Neuronal stem cell (in vitro differentiated cells): ENCODE measurements at regions not wholly inside any gene's neighbourhood (a gene's known extent, or its start where the extent isn't known, plus 50 kb on each side); places are given as distances from the start of the nearest gene placed in this dataset.
A peak's percentile ranks its signal among the peaks of the same experiment; 100 is the strongest.

Source experiments
- DNase-seq: peaks from one replicate; pipeline ENCODE4 v3.0.0-alpha.2; 2013; ENCODE audit warnings: low spot score
- H2AFZ ChIP-seq: one replicate; pipeline ENCODE4 v1.6.1; 2013; ENCODE audit warnings: mild to moderate bottlenecking, low read length, inconsistent platforms
- H2AK5ac ChIP-seq: 2 replicates; pipeline ENCODE4 v1.6.1; 2013; ENCODE audit warnings: low read depth, mild to moderate bottlenecking, inconsistent platforms, low read length, moderate library complexity, mixed read lengths
- H2BK120ac ChIP-seq: 2 replicates; pipeline ENCODE4 v1.6.1; 2013; ENCODE audit warnings: low read depth, mild to moderate bottlenecking, inconsistent platforms, low read length, moderate library complexity, mixed read lengths
- H2BK12ac ChIP-seq: one replicate; pipeline ENCODE4 v1.6.1; 2013; ENCODE audit warnings: low read length, inconsistent platforms
- H2BK15ac ChIP-seq: 2 replicates; pipeline ENCODE4 v1.6.1; 2013; ENCODE audit warnings: mild to moderate bottlenecking, low read length, inconsistent platforms, mixed read lengths
- H2BK5ac ChIP-seq: one replicate; pipeline ENCODE4 v1.6.1; 2013; ENCODE audit warnings: inconsistent platforms, mild to moderate bottlenecking, low read length, moderate library complexity
- H3K14ac ChIP-seq: one replicate; pipeline ENCODE4 v1.6.1; 2013; ENCODE audit warnings: low read length, inconsistent platforms
- H3K18ac ChIP-seq: 2 replicates; pipeline ENCODE4 v1.6.1; 2013; ENCODE audit warnings: low read length, inconsistent platforms
- H3K23ac ChIP-seq: 2 replicates; pipeline ENCODE4 v1.6.1; 2013; ENCODE audit warnings: low read depth, mild to moderate bottlenecking, mixed read lengths, low read length, inconsistent platforms; ENCODE audit not compliant: poor library complexity
- H3K27ac ChIP-seq: replicated peaks from 3 replicates; pipeline ENCODE4 v1.5.1; 2013; ENCODE audit warnings: low read length, inconsistent platforms
- H3K27me3 ChIP-seq, 3 experiments: 2 replicates each; pipeline ENCODE4 v1.6.1; 2013; ENCODE audit warnings: low read length in 3 of 3, mild to moderate bottlenecking in 2 of 3, inconsistent platforms in 1 of 3, low read depth in 1 of 3, mixed read lengths in 1 of 3, moderate library complexity in 1 of 3; ENCODE audit not compliant: control insufficient read depth in 3 of 3, insufficient read depth in 3 of 3
- H3K36me3 ChIP-seq, 2 donors: replicated peaks in 1 of 2; 2 replicates each; pipeline ENCODE4 v1.6.1; 2013; ENCODE audit warnings: low read length in 2 of 2; ENCODE audit not compliant: control insufficient read depth in 2 of 2, insufficient read depth in 2 of 2
- H3K4ac ChIP-seq: 2 replicates; pipeline ENCODE4 v1.6.1; 2013; ENCODE audit warnings: inconsistent platforms, mild to moderate bottlenecking, low read length, moderate library complexity
- H3K4me1 ChIP-seq, 2 donors: 1 replicate in 1 of 2; 2 replicates in 1 of 2; pipeline ENCODE4 v1.6.1; 2013; ENCODE audit warnings: low read length in 2 of 2, low read depth in 1 of 2; ENCODE audit not compliant: control insufficient read depth in 2 of 2, insufficient read depth in 1 of 2
- H3K4me2 ChIP-seq: one replicate; pipeline ENCODE4 v1.6.1; 2013; ENCODE audit warnings: mild to moderate bottlenecking, low read length, inconsistent platforms; ENCODE audit not compliant: insufficient read depth, poor library complexity, severe bottlenecking
- H3K4me3 ChIP-seq, 2 donors: 2 replicates each; pipeline ENCODE4 v1.5.1; 2013; ENCODE audit warnings: low read length in 2 of 2, mild to moderate bottlenecking in 2 of 2, inconsistent platforms in 1 of 2, moderate library complexity in 1 of 2
- H3K79me1 ChIP-seq: one replicate; pipeline ENCODE4 v1.6.1; 2013; ENCODE audit warnings: low read depth, mild to moderate bottlenecking, inconsistent platforms, low read length, moderate library complexity
- H3K9ac ChIP-seq: one replicate; pipeline ENCODE4 v1.6.1; 2013; ENCODE audit warnings: mild to moderate bottlenecking, low read depth, low read length, inconsistent platforms; ENCODE audit not compliant: poor library complexity
- H3K9me3 ChIP-seq, 2 donors: replicated peaks in 1 of 2; 2 replicates each; pipeline versions ENCODE3 to v1.6.1; 2013; ENCODE audit warnings: low read length in 2 of 2, mild to moderate bottlenecking in 2 of 2, inconsistent platforms in 1 of 2, low read depth in 1 of 2, mixed read lengths in 1 of 2, moderate library complexity in 1 of 2; ENCODE audit not compliant: control insufficient read depth in 2 of 2, insufficient read depth in 1 of 2
- H4K8ac ChIP-seq: one replicate; pipeline ENCODE4 v1.6.1; 2013; ENCODE audit warnings: low read depth, mild to moderate bottlenecking, inconsistent platforms, low read length, moderate library complexity
- H4K91ac ChIP-seq: one replicate; pipeline ENCODE4 v1.6.1; 2013; ENCODE audit warnings: low read length, low read depth, mild to moderate bottlenecking, inconsistent platforms; ENCODE audit not compliant: poor library complexity
- WGBS, 2 donors: extraction: QIAGEN DNeasy Blood & Tissue Kit; methylation state at CpG; one replicate each; pipeline ENCODE4 v1.1.7; 2013; ENCODE audit warnings: missing lambda C conversion rate in 2 of 2, mixed read lengths in 1 of 2; ENCODE audit not compliant: insufficient read length in 2 of 2, insufficient replicate concordance in 1 of 2; ENCODE audit errors: extremely low coverage in 2 of 2; 5-methylcytosine and 5-hydroxymethylcytosine counted together

GRCh38 chr5:143676802-143677201, 135.2 kb upstream of the HMHB1 start:
- H2BK12ac ChIP-seq = no peak overlapping the region
- no peaks in the 10 kb centered on the region for H3K79me1 ChIP-seq
- no peak overlapping the region for H3K23ac ChIP-seq
- no peak overlapping the region for H3K4ac ChIP-seq
- H3K27ac ChIP-seq = no peak overlapping the region
- no peak overlapping the region for H3K4me3 ChIP-seq
- no peak overlapping the region for H4K8ac ChIP-seq
- H2AFZ ChIP-seq = no peak overlapping the region
- H3K4me1 ChIP-seq = no peaks in the 10 kb centered on the region
- no peak for DNase-seq
- no peak overlapping the region for H3K4me2 ChIP-seq
- no peak overlapping the region for H3K9ac ChIP-seq
- H3K18ac ChIP-seq = no peak overlapping the region
- H2BK15ac ChIP-seq = no peak overlapping the region
- H3K14ac ChIP-seq = no peak overlapping the region
- no peak overlapping the region for H2BK120ac ChIP-seq
- no peak overlapping the region for H2AK5ac ChIP-seq
- no peak overlapping the region for H2BK5ac ChIP-seq
- no peak overlapping the region for H4K91ac ChIP-seq
- H3K36me3 ChIP-seq = no peaks in the 10 kb centered on the region
- no peaks in the 10 kb centered on the region for H3K9me3 ChIP-seq
- no CpG with 5 or more reads among the region's 1 CpG for WGBS, 2 donors
- H3K27me3 ChIP-seq = peaks cover 0 to 6% (median 0%) of the 10 kb centered on the region in 3 experiments

GRCh38 chr5:143674469-143674786, 137.5 kb upstream of the HMHB1 start:
- no peak overlapping the region for H3K14ac ChIP-seq
- H3K4me2 ChIP-seq = no peak overlapping the region
- H3K79me1 ChIP-seq = no peaks in the 10 kb centered on the region
- H4K8ac ChIP-seq = no peak overlapping the region
- H3K36me3 ChIP-seq = no peaks in the 10 kb centered on the region
- H3K27me3 ChIP-seq = peaks cover 0 to 6% (median 0%) of the 10 kb centered on the region in 3 experiments
- H3K4me1 ChIP-seq = no peaks in the 10 kb centered on the region
- H2AFZ ChIP-seq = no peak overlapping the region
- H3K27ac ChIP-seq = no peak overlapping the region
- no CpG with 5 or more reads among the region's 2 CpGs for WGBS, 2 donors
- H3K23ac ChIP-seq = no peak overlapping the region
- no peak overlapping the region for H2AK5ac ChIP-seq
- H2BK12ac ChIP-seq = no peak overlapping the region
- no peak overlapping the region for H3K4ac ChIP-seq
- no peak overlapping the region for H3K4me3 ChIP-seq
- H3K9me3 ChIP-seq = no peaks in the 10 kb centered on the region
- DNase-seq = no peak
- no peak overlapping the region for H2BK5ac ChIP-seq
- H2BK120ac ChIP-seq = no peak overlapping the region
- no peak overlapping the region for H2BK15ac ChIP-seq
- H4K91ac ChIP-seq = no peak overlapping the region
- no peak overlapping the region for H3K18ac ChIP-seq
- no peak overlapping the region for H3K9ac ChIP-seq

DNA sequence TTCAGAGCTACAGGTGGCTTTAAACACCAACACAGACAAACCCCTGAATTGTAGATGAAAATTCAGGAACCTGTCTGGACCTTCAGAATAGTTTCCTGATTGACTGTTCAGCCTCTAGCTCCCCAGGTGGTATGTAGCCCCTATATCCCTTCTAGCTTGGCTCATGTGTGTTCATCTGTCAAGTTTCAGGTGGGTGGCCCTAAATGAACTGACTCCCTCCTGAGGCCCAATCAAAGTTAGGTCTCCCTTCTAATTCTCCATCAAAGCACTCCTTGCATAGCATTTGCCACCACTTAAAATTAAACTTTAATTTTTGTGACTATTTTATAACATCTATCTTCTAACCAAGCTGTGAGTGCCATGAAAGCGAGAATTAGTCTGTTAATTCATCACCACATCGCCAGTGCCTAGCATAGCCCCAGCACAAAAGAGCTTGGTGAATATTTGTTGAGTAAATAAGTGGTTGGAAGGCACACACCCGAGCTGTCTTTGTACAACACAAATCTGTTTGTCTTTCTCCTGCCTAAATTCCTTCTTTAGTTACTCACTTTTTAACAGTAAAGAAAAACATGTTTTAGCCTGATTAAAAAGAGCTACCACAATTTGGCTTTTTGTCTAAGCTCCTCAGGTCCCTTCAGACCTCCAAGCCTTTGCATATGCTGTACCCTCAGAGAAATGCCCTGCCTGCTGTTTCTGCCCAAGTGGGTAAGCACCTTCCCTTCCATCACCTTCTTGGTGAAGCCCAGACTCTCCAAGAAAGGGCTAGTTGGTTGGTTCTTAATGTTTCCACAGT, 138.1 kb upstream of the HMHB1 start:
- no peak overlapping the region for H2BK12ac ChIP-seq
- no peaks in the 10 kb centered on the region for H3K79me1 ChIP-seq
- no peak overlapping the region for H3K4me3 ChIP-seq
- DNase-seq = no peak
- no peaks in the 10 kb centered on the region for H3K4me1 ChIP-seq
- no peak overlapping the region for H2BK120ac ChIP-seq
- no peak overlapping the region for H2AK5ac ChIP-seq
- no peaks in the 10 kb centered on the region for H3K36me3 ChIP-seq
- no peak overlapping the region for H3K4me2 ChIP-seq
- no peak overlapping the region for H4K91ac ChIP-seq
- no peak overlapping the region for H3K4ac ChIP-seq
- H3K27ac ChIP-seq = no peak overlapping the region
- H3K9ac ChIP-seq = no peak overlapping the region
- no peak overlapping the region for H2AFZ ChIP-seq
- no peak overlapping the region for H3K23ac ChIP-seq
- H4K8ac ChIP-seq = no peak overlapping the region
- H3K9me3 ChIP-seq = no peaks in the 10 kb centered on the region
- no peak overlapping the region for H3K14ac ChIP-seq
- no peak overlapping the region for H2BK5ac ChIP-seq
- no peak overlapping the region for H2BK15ac ChIP-seq
- no CpG with 5 or more reads among the region's 3 CpGs for WGBS, 2 donors
- peak overlapping the region; percentile 13 for H3K18ac ChIP-seq
- peaks cover 0 to 6% (median 0%) of the 10 kb centered on the region in 3 experiments for H3K27me3 ChIP-seq

DNA sequence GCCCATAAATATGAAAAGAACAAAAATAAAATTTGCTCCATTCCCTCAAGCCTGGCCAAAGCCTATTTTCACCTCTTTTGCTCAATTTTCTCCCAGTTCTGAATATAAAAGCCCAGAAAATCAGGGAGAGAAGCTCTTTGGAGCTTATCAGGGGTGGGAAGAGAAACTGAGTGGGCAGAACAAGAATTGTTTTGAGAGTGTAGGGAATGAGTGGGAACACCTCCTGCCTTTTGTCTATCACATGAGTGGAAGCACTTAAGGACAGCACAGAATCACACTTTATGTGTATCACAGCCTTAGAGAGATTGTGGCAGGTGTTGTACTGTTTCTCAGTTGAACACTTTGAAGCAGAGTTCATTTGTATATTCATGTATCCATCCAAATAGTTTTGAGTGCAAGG, 139.2 kb upstream of the HMHB1 start:
- H2BK12ac ChIP-seq = no peak overlapping the region
- H3K4me3 ChIP-seq = no peak overlapping the region
- H3K4ac ChIP-seq = no peak overlapping the region
- no peaks in the 10 kb centered on the region for H3K4me1 ChIP-seq
- no peak overlapping the region for H3K9ac ChIP-seq
- H3K27me3 ChIP-seq = peaks cover 0 to 6% (median 0%) of the 10 kb centered on the region in 3 experiments
- H4K8ac ChIP-seq = no peak overlapping the region
- no peaks in the 10 kb centered on the region for H3K9me3 ChIP-seq
- H2AFZ ChIP-seq = no peak overlapping the region
- no peak overlapping the region for H2BK120ac ChIP-seq
- H2AK5ac ChIP-seq = no peak overlapping the region
- DNase-seq = no peak
- no peak overlapping the region for H3K18ac ChIP-seq
- no peak overlapping the region for H3K14ac ChIP-seq
- H2BK15ac ChIP-seq = no peak overlapping the region
- no peaks in the 10 kb centered on the region for H3K36me3 ChIP-seq
- H3K4me2 ChIP-seq = no peak overlapping the region
- no peak overlapping the region for H3K27ac ChIP-seq
- H4K91ac ChIP-seq = no peak overlapping the region
- H3K79me1 ChIP-seq = no peaks in the 10 kb centered on the region
- H3K23ac ChIP-seq = no peak overlapping the region
- H2BK5ac ChIP-seq = no peak overlapping the region
